ENCODE measurements at regions not wholly inside any gene's neighbourhood (a gene's known extent, or its start where the extent isn't known, plus 50 kb on each side); places are given as distances from the start of the nearest gene placed in this dataset.

GRCh38 chr2:40814616-40815015 lies 362.7 kb upstream of the SLC8A1 start:
- no peak for ATAC-seq

GRCh38 chr2:40820319-40820718 lies 368.4 kb upstream of the SLC8A1 start:
- no peak for ATAC-seq

- no peak for ATAC-seq
Measured at GRCh38 chr2:40823478-40823877, 371.6 kb upstream of the SLC8A1 start.

GRCh38 chr2:40824278-40824677 lies 372.4 kb upstream of the SLC8A1 start:
- ATAC-seq = no peak

- ATAC-seq = no peak
Measured at GRCh38 chr2:40827392-40827791, 375.5 kb upstream of the SLC8A1 start.

GRCh38 chr2:40831321-40831873 lies 379.5 kb upstream of the SLC8A1 start:
- no peak for ATAC-seq

- ATAC-seq = no peak
Measured at GRCh38 chr2:40841856-40842255, 390.0 kb upstream of the SLC8A1 start.

GRCh38 chr2:40844353-40845277 lies 392.7 kb upstream of the SLC8A1 start:
- ATAC-seq = peak in 1 of 2 donors; percentile 32

GRCh38 chr2:40851661-40852060 lies 399.8 kb upstream of the SLC8A1 start:
- no peak for ATAC-seq

- no peak for ATAC-seq
Measured at GRCh38 chr2:40859617-40860016, 407.7 kb upstream of the SLC8A1 start.

GRCh38 chr2:40867829-40868228 lies 415.9 kb upstream of the SLC8A1 start:
- no peak for ATAC-seq

- no peak for ATAC-seq
Measured at GRCh38 chr2:40872580-40872979, 420.7 kb upstream of the SLC8A1 start.

GRCh38 chr2:40874380-40874779 lies 422.5 kb upstream of the SLC8A1 start:
- no peak for ATAC-seq

- ATAC-seq = no peak
Measured at GRCh38 chr2:40877734-40878288, 425.9 kb upstream of the SLC8A1 start.

GRCh38 chr2:40879305-40879704 lies 427.4 kb upstream of the SLC8A1 start:
- no peak for ATAC-seq

- no peak for ATAC-seq
Measured at GRCh38 chr2:40886100-40886499, 434.2 kb upstream of the SLC8A1 start.

- no peak for ATAC-seq
Measured at GRCh38 chr2:40886655-40887054, 434.8 kb upstream of the SLC8A1 start.

GRCh38 chr2:40896358-40896757 lies 444.5 kb upstream of the SLC8A1 start:
- no peak for ATAC-seq

GRCh38 chr2:40914666-40915065 lies 462.8 kb upstream of the SLC8A1 start:
- no peak for ATAC-seq

GRCh38 chr2:40915651-40916050 lies 463.8 kb upstream of the SLC8A1 start:
- no peak for ATAC-seq

GRCh38 chr2:40935349-40935748 lies 483.5 kb upstream of the SLC8A1 start:
- no peak for ATAC-seq

GRCh38 chr2:40937284-40937683 lies 485.4 kb upstream of the SLC8A1 start:
- ATAC-seq = no peak

GRCh38 chr2:40953341-40953740 lies 501.5 kb upstream of the SLC8A1 start:
- ATAC-seq = no peak

GRCh38 chr2:40955042-40955441 lies 503.2 kb upstream of the SLC8A1 start:
- ATAC-seq = no peak
